Loucy (cell line): ENCODE measurements at regions not wholly inside any gene's neighbourhood (a gene's known extent, or its start where the extent isn't known, plus 50 kb on each side); places are given as distances from the start of the nearest gene placed in this dataset.

ENCODE experiments used
- H2AFZ ChIP-seq: fragments of 200-600 bp; sonication (generic); 2 replicates; pipeline ENCODE4 v1.6.0; 2016; ENCODE audit warnings: antibody characterized with exemption, mild to moderate bottlenecking, low read length, moderate library complexity
- H3F3A ChIP-seq: fragments of 200-600 bp; 2 replicates; pipeline ENCODE4 v1.6.0; 2016; ENCODE audit warnings: antibody characterized with exemption, low read depth, mild to moderate bottlenecking
- H3K27me3 ChIP-seq: fragments of 200-600 bp; sonication (generic); 2 replicates; pipeline ENCODE4 v1.6.1; 2014; ENCODE audit warnings: low read length, mild to moderate bottlenecking; ENCODE audit not compliant: insufficient read depth, poor library complexity, severe bottlenecking
- H3K36me3 ChIP-seq: fragments of 200-600 bp; sonication (generic); 2 replicates; pipeline ENCODE4 v1.6.1; 2016; ENCODE audit warnings: low read length; ENCODE audit not compliant: insufficient read depth
- H3K4me1 ChIP-seq: fragments of 200-600 bp; sonication (generic); 2 replicates; pipeline ENCODE4 v1.5.1; 2014; ENCODE audit warnings: low read length, mild to moderate bottlenecking; ENCODE audit not compliant: insufficient read depth, poor library complexity, severe bottlenecking
- H3K4me2 ChIP-seq: fragments of 200-600 bp; sonication (generic); 2 replicates; pipeline ENCODE4 v1.6.0; 2014; ENCODE audit warnings: antibody characterized with exemption, low read length, low read depth, mild to moderate bottlenecking; ENCODE audit not compliant: poor library complexity, severe bottlenecking
- H3K4me3 ChIP-seq: fragments of 200-600 bp; sonication (generic); 2 replicates; pipeline ENCODE4 v1.5.1; 2014; ENCODE audit warnings: low read length, mild to moderate bottlenecking, mixed read lengths; ENCODE audit not compliant: poor library complexity, severe bottlenecking
- H3K79me2 ChIP-seq: fragments of 200-600 bp; sonication (generic); 2 replicates; pipeline ENCODE4 v1.6.1; 2014; ENCODE audit warnings: low read length; ENCODE audit not compliant: insufficient read depth
- H3K9ac ChIP-seq: fragments of 200-600 bp; sonication (generic); 2 replicates; pipeline ENCODE4 v1.6.0; 2014; ENCODE audit warnings: mild to moderate bottlenecking, low read depth, low read length, moderate library complexity; ENCODE audit not compliant: poor library complexity, severe bottlenecking
- H3K9me2 ChIP-seq: fragments of 200-600 bp; sonication (generic); replicated peaks from 2 replicates; pipeline ENCODE4 v1.6.1; 2016; ENCODE audit warnings: low read depth, low read length, mixed read lengths
- H3K9me3 ChIP-seq: fragments of 200-600 bp; sonication (generic); 2 replicates; pipeline ENCODE4 v1.6.1; 2014; ENCODE audit warnings: mild to moderate bottlenecking, antibody characterized with exemption, low read length, low read depth; ENCODE audit not compliant: insufficient read depth
- H4K20me1 ChIP-seq: fragments of 200-600 bp; sonication (generic); 2 replicates; pipeline ENCODE4 v1.6.0; 2014; ENCODE audit warnings: antibody characterized with exemption, low read length, mild to moderate bottlenecking; ENCODE audit not compliant: insufficient read depth, poor library complexity, severe bottlenecking
- CTCF ChIP-seq: fragments of 200-600 bp; sonication (generic); conservative IDR thresholded peaks from 2 replicates; pipeline ENCODE4 v1.5.1; 2014; ENCODE audit warnings: mild to moderate bottlenecking, antibody characterized with exemption, low read length
- EZH2phosphoT487 ChIP-seq: fragments of 200-600 bp; IDR thresholded peaks from 2 replicates; pipeline ENCODE4 v1.6.1; 2018; ENCODE audit warnings: antibody characterized with exemption, mild to moderate bottlenecking, moderate library complexity, borderline replicate concordance

- Histone ChIP-seq H3F3A (0 out of 2 replicates have a peak, but pooled peaks cover 6% of the 10 kb centered on the region), H3K9me2 (no peaks in the 10 kb centered on the region), H3K27me3 (no peaks in the 10 kb centered on the region), H3K79me2 (no peaks in the 10 kb centered on the region), H3K9ac (no peak overlapping the region), H3K9me3 (no peaks in the 10 kb centered on the region), H2AFZ (no peak overlapping the region), H3K4me1 (peaks cover 24% of the 10 kb centered on the region), H3K4me3 (no peak overlapping the region), H4K20me1 (no peaks in the 10 kb centered on the region), H3K4me2 (no peak overlapping the region), H3K36me3 (no peaks in the 10 kb centered on the region)
- no peak for TF ChIP-seq CTCF
- TF ChIP-seq EZH2phosphoT487 = no peak
Measured at GRCh38 chr9:126221480-126221879, 105.1 kb upstream of the MVB12B start.

DNA sequence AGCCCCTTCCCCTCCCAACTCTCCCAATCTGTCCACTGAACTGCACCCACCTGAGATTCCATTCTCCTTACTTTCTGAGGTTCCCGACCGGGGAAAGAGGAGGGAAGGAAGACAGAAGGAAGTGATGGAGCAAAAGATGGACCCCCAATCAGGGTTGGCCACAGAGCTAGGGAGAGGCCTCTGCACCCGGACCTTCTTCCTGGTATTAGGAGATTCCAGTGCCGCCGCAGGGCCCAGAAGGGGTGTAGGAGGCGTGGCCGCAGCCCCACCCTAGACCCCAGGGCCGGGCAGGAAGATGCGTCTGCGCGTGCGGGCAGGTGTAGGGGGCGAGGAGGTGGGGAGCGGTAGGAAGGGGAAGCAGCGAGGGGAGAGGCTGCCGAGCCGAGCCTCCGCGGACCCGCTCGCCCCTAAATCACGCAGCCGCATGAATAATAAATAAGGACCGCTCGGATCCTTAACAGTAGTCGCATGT, 104.2 kb upstream of the MVB12B start:
- Histone ChIP-seq H3K9me2 (no peaks in the 10 kb centered on the region), H3K36me3 (no peaks in the 10 kb centered on the region), H3K4me3 (no peak overlapping the region), H4K20me1 (no peaks in the 10 kb centered on the region), H3K9ac (no peak overlapping the region), H3K9me3 (no peaks in the 10 kb centered on the region), H3K4me1 (peaks cover 16% of the 10 kb centered on the region), H3K27me3 (no peaks in the 10 kb centered on the region), H3F3A (no peaks in the 10 kb centered on the region), H3K4me2 (no peak overlapping the region), H3K79me2 (no peaks in the 10 kb centered on the region), H2AFZ (no peak overlapping the region)
- TF ChIP-seq CTCF = no peak
- no peak for TF ChIP-seq EZH2phosphoT487

DNA sequence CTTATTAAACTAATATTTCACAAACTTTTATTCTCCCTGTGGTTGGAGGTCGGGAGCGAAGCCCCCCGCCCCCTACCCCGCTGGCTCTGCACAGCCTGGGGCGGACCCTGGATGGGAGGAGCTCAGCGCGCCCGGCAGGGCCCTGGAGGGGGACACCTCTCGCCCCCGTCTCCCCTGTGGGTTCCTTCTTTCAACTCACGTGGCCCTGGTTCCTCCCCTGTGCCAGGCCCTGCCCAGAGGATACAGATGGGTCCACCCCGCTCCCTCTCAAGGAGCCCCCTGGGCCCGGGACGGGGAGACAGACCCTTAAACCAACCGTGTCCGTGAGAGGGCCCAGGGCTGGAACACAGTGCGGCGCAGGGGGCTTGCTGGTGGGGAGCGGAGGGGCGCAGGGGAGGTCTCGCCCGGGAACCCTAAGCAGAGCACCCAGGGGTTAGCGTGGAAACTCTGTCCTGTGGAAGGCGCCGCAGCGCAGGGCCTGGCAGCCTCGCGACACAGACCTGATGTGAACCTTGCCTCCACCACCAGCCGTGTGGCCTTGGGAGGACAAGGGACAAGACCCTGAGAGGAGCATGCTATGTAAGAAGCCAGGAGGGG, 103.7 kb upstream of the MVB12B start:
- H2AFZ ChIP-seq = no peak overlapping the region
- no peaks in the 10 kb centered on the region for H4K20me1 ChIP-seq
- H3K4me3 ChIP-seq = no peak overlapping the region
- no peaks in the 10 kb centered on the region for H3K36me3 ChIP-seq
- no peaks in the 10 kb centered on the region for H3K79me2 ChIP-seq
- H3K4me1 ChIP-seq = peaks cover 11% of the 10 kb centered on the region
- no peak overlapping the region for H3K9ac ChIP-seq
- TF ChIP-seq EZH2phosphoT487 (no peak), CTCF (no peak)
- no peak overlapping the region for H3K4me2 ChIP-seq
- H3F3A ChIP-seq = no peaks in the 10 kb centered on the region
- no peaks in the 10 kb centered on the region for H3K27me3 ChIP-seq
- H3K9me3 ChIP-seq = no peaks in the 10 kb centered on the region
- no peaks in the 10 kb centered on the region for H3K9me2 ChIP-seq
